NCI-H2196 (cell line): ENCODE measurements at regions not wholly inside any gene's neighbourhood (a gene's known extent, or its start where the extent isn't known, plus 50 kb on each side); places are given as distances from the start of the nearest gene placed in this dataset.

Experiments
- DNase-seq: peaks from one replicate; lab custom pipeline; 2025; ENCODE audit not compliant: unreplicated experiment; lab: John Stamatoyannopoulos, UW

DNA sequence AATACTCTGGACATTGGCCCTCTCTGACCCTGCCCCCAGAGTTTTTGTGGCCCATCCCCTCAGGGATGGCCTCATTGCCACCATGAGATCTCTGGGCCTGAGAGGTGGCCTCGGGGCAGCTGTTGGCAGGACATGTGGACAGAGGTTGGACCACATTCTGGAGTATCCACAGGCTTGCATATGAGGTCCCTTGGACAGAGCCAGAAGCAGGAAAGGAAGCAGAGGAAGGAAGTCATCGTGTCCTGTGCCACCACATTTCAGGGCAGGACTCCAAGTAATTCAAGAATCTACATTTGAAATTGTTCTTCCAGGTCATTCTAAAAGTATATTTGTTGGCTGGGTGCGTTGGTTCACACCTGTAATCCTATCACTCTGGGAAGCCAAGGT, 95.9 kb upstream of the PPP2R5A start:
- no peak for DNase-seq

DNA sequence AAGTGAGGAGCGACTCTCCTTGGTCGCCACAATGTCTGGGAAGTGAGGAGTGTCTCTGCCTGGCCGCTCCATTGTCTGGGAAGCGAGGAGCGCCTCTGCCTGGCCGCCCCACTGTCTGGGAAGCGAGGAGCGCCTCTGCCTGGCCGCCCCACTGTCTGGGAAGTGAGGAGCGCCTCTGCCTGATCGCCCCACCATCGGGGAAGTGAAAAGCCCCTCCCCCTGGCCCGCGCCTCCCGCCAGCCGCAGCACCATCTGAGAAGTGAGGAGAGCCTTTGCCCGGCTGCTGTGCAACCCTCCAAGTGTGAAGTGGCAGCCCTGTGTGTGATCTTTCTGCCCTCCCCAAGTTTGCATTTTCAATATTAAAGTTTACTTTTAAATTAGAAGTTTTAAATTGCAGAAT, 95.0 kb upstream of the PPP2R5A start:
- no peak for DNase-seq

DNA sequence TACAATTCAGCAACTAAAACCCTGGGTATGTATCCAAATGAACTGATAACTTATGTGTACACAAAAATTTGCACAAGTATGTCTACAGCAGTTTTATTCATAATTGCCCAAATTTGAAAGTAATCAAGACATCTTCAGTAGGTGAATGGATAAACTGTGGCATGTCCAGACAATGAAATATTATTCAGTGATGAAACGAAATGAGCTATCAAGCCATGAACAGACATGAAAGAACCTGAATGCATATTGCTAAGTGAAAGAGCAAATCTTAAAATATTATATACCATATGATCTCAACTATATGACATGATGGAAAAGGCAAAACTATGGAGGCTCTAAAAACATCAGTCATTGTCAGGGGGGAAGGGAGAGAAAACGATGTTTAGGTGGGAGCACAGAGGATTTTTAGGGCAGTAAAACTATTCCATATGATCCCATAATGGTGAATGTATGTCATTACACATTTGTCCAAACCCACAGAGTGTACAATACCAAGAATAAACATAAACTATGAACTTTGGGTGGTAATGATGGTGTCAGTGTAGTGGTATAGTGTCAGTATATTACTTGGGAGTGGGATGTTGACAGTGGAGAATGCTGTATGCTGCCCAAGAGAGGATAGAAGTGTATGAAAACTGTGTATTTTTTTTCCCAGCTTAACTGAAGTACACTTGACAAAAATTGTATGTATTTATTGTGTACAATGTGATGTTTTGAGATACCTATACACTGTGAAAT, 92.8 kb upstream of the PPP2R5A start:
- no peak for DNase-seq

DNA sequence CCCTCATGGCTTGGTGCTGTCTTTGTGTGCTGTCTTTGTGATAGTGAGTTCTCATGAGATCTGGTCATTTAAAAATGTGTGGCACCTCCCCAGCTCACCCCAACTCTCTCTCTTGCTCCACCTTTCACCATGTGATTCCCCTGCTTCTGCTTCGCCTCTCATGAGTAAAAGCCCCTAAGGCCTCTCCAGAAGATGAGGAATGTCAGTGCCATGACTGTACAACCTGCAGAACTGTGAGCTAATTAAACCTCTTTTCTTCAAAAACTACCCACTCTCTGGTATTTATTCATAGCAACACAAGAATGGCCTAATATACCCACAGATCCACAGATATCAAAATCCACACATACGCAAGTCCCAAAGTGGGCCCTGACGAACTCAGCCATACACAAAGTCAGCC, 88.9 kb upstream of the PPP2R5A start:
- no peak for DNase-seq

DNA sequence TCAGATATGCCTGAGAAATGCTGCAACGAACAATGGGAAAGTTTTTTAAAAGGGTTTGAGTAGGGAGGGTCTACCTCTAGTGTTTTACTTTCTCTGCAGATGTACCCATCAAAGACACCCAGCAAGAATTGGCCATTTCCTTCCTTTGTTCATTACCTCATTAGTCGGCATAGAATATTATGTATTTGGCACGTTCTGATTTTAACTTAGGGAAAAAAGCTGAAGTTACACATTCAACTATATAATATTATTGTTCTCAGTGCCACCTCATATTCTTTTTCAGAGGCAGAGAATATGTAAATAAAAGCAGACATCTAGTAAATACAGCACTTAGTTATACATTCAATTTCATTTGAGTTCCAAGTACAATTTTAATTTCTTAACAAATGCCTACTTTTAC, 83.7 kb upstream of the PPP2R5A start:
- no peak for DNase-seq

DNA sequence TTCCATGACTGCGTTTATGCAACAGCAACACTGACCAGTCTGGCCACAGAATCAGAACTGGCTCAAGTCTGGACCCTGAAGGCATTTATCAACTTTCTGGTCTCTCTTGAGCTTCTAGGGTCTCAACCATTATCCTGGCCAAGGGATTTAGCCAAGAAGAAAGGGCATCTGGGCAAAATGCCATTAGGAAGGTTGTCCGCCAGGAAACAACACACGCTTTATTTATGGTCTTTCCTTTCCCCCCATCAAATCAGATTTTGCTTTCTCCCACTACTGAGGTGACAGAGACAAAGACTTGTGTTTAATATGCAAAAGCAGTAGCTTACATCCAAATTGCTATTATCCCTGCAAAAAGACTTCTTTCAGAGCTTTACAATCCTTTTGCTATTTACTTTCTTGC, 81.6 kb upstream of the PPP2R5A start:
- DNase-seq: no peak

DNA sequence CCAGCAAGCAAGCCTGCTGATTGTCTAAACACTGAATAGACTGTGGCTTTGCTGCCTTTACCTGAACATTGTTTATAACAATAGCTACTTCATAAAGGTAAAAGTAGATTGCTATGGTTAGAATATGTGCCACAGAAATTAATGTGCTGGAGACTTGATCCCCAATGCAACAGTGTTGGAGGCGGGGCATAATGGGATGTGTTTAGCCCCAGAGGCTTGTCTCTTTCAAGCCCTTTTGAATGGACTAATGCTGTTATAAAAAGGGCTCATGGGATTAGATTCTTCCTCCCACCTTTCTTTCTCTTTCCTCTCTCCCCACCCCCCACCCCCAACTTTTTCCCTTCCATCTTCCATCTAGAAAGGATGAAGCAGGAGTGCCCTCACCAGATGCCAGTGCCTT, 80.2 kb upstream of the PPP2R5A start:
- no peak for DNase-seq

DNA sequence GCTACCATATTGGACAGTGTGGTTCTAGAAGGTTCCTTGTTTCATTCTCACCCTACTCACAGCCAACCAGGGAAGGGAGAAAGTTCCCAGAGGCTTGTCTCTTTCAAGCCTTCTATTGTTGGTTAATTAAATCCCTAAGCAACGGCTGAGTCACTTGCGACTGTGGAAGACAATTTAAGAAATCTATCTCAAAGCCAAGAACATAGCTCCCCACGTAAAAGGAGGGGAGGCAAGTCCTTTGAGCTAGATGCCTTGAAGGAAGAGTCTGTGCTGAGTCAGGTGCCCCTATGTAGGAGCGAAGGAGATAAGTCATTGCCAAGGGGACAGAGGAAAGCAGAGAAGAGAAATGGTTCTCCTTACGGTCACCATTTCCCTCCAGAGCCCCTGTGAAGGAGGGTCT, 79.4 kb upstream of the PPP2R5A start:
- no peak for DNase-seq

DNA sequence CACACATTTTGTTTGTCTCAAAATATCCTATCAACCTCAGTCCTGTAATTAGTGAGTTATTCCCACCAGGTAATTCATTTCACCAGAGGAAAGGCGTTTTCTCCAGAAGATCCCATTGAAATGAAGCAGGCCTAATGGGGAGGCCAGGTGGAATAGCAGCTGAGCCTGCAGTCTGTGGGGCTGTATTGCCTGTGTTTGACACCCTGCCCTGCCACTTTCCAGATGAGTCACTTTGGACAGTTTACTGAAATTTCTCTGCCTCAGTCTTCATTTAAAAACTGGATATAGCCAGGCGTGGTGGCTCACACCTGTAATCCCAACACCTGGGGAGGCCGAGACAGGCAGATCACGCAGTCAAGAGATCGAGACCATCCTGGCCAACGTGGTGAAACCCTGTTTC, 78.1 kb upstream of the PPP2R5A start:
- DNase-seq: no peak

DNA sequence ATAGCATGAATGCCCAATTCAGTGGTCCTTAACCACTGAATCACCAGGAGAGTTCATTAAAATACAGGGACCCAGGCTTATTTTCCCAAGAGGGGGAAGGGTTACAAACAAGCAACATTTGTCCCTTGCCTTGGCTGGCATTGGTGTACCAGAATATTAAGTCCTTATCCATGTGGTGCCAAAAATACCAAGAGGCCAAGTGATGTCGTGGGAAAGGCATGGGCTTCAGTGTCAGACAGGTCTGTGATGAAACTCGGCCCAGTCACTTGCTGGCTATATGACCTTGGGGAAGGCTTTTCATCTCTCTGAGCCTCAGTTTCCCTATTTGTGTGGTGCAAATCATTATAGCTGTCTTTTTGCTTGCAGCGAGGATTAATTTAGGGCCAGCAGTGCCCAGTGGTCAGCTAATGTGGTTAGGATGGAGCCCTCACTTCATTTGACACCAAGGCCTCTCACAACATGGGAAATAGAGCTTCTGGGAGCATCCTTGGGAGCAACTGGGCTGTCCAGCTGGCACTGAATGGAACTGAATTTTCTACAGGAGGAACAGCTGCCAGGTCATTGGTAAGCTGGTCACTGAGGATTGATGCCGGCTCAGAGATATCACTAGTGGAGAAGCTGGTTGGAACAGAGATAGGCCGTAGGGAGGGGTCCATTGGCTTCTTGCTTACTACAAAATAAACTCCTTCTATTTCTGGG, 77.2 kb upstream of the PPP2R5A start:
- DNase-seq: no peak

DNA sequence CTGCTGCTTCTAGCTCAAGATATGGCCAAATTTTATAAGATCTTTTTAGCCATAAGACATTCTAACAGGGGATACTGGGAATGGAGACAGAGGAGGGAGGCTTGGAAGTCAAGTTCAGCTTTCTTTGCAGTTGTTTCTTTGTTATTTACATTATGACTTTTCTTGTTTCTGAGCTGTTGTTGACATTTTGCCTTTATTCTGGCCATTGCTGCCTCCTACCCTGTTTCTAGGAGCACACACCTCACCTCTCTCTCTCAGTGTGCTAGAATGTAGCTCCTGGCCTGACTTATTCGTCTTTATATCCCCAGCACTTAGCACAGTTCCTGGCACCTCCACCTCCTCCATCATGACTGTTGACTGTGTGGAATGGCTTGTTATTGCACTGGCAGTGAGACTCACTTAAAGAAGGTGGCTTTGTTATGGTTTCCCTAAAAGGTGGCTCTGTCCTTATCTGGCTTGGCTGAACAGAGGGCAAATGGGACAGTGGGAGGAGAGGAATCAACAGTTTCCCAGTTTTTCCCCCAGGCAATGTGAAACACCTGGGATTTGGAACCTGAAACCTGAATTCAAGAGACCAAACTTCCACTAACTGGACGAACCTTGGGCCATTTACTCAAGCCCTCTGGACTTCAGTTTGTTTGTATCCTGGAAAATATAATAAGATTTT, 76.1 kb upstream of the PPP2R5A start:
- no peak for DNase-seq

DNA sequence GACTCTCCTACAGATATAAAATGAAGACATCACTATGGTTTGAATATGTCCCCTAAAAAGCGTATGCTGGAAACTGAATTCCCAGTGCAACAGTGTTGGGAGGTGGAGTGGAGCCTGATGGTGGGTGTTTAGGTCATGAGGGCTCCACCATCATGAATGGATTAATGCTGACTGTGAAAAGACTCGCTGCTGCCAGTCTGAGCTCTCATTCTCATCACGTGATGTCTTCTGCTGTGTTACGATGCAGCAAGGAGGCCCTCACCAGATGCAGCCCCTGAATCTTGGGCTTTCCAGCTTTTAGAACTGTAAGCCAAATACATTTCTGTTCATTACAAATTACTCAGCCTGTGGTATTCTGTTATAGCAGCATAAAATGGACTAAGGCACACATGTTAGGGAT, 73.8 kb upstream of the PPP2R5A start:
- no peak for DNase-seq

DNA sequence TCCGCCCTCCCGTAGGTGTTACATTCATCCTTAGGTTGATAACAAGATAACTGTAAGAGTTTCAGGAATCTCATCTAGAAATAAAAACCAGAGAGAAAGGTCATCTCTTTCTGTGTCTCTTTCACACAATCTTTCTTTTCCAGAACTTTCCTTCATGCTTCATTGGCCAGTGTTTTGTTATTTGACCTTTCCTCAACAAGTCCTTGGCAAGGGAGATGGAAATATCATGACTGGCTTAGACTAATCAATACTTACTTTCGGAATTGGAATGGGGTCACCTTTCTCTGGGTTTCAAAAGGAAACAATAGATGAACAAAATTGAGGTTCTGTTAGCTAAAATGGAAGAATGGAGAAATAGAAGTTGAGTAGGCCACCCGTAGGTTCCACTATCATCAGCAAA, 72.9 kb upstream of the PPP2R5A start:
- DNase-seq: no peak

DNA sequence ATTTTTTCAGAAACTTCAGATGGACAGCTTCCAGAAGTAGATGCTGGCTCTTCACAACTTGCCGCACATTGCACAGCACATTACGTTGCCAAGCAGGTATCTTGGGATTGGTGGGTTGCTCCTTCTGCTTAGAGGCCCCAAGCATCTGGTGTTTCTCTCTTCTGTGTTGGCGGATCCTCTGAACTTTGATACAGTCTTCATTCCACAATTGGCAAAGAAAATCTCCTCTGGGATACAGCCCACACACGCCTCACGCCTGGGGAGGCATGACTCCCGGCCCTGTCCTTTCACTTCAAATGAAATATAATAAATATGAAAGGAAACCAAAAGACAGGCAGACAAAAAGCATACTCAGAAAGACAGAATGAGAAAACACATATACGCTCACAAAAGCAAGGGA, 72.3 kb upstream of the PPP2R5A start:
- DNase-seq: no peak

DNA sequence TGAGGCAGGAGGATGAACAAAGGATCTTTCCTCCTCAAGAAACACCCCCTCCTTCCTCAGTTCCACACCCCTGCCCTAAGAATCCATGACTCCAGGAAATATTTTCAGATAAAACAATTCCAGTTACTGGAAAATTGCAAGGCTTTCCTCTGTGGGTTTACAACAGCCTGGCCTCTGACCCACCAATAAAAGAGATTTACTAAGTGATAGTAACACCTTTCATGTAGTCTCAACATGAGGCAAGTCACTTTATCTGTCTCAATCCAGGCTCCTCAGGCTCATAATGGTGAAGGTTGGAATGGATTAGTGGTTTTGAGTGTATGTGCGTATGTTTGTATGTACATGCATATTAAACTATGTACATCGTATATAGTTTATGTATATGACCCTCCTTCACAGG, 71.4 kb upstream of the PPP2R5A start:
- no peak for DNase-seq

DNA sequence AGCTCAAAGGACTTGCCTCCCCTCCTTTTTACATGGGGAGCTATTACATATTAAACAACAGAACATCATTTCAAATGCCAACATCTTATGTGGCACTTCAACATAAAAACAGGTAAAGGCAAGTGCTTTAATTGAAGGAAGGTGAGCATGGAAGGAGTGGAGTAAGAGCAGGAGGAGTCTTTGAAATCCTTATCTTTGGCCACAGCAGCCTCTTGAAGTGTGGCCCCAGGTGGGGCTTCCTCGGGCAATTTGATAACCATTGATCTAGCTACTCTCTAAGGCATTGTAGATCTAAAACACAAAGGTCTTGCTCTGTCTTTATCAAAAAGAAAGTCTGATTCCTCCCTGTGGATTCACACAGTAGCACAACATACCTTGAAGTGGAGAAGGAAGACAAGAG, 70.9 kb upstream of the PPP2R5A start:
- no peak for DNase-seq

DNA sequence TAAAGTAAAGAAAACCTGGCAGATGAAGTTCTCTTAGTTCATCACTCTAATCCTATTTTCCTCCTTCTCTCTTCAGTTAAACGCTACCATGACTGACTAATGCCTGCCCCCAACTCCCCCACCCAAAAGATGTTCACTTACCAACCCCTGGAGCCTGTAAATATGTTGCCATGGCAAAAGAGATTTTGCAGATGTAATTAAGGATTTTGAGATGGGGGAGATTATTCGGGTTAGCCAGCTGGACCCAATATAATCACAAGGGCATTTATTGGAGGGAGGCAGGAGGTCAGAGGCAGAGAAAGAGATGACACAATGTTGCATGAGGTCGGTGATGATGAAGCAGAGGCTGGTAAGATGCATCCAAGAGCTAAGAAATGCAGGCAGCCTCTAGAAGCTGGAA, 69.3 kb upstream of the PPP2R5A start:
- DNase-seq: no peak

DNA sequence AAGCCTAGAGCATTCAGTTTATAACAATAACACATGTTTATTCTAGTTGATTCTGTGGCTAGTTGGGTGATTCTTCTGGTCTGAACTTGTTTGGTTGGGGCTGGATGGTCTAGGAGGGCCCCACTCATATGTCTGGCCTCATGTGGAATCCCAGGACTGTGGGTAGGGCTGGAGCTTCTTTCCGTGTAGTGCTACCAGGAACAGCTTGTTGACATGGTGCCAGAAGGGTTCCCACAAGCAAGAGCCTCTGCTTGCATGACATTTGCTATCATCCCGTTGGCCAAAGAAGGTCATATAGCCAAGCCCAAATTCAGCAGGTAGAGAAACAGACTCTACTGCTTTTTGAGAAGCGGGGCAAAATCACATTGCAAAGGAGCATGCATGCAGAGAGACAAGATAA, 67.6 kb upstream of the PPP2R5A start:
- no peak for DNase-seq

DNA sequence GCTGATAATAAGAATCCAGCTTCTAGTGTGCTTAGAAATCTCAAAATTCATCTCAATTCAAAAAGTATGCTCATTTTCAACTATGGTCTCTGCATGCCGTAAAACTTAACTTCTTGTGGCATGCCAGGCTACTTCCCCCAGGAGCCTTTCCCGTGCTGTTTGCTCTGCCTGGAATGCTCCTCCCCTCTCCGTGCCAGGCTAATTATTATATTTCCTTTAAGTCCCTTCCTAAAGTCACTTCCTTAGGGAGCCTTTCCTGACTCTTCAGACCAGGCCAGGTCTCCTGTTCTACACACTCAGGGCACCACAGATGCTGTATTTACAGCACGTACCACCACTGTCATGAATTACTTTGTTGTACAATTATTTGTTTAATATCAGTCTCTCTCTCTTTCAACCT, 67.1 kb upstream of the PPP2R5A start:
- DNase-seq: no peak

DNA sequence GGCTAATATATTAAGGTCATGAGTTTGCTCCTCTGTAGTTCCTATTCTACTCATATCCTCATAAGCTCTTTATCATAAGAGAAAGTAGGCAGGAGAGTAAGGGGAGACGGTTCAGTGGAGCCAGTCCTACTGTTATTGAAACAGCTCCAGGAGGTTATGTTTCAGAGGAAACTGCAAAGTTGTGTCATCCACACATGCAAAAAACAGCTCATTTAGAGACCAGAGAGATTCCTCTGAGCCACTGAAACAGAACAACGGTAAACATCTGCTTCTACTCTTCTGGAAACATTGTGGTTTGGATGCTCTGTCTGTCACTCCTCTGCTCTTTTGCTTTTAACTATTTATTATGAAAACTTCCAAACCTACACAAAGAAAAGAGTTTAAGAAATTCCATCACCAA, 66.3 kb upstream of the PPP2R5A start:
- no peak for DNase-seq

DNA sequence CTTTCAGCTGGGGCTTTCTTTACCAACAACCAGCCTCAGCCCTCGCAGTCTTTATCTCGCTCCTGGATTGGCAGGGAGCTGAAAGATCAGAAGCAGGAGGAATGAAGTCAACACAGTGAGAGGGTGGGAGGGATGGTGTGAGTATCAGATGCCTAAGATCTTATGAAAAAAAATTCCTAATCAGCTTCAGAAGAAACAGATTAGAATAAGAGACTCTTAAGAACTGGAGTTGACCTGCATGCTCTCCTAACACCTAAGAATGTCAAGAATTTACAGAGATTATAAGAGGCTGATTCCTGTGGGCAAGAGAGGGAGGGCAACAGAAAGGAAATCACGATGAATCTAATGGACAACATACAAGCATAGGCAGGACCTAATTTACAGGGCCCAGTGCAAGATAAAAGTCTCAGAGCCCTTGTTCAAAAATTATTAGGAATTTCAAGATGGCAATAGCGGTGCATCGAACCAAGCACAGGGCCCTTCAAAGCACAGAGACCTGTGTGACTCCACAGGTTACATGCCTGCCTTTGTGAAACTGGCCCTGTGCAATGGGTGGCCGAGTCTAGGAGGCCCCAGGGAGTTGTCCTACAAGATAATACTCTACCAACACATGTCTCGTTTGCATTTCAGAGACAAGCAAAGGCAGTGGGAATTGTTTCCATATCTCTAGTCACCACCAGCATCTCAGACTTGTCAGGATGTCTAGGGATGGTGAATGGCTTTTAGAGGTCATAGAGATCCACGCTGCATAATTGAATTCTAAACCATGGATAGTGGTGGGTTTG, 65.3 kb upstream of the PPP2R5A start:
- no peak for DNase-seq

DNA sequence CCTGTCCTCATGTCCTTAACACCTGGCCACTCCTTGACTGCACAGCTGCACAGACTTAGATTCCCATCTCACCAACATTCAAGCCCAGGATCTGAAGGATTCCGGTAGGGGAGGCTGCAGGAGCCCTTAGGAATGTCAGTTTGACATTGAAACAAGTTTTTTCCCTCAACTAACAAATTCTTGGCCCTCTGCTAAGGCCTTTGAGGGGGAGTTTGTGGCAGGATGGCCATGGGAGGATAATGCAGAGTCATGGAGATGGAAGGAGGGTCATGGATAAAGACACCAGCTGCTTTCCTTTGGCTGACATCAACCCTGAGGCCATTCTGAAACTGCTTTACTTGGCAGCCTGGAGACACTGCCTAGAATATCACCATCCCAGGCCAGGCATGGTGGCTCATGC, 63.4 kb upstream of the PPP2R5A start:
- DNase-seq: no peak
